Ramos (cell line): ENCODE measurements at regions not wholly inside any gene's neighbourhood (a gene's known extent, or its start where the extent isn't known, plus 50 kb on each side); places are given as distances from the start of the nearest gene placed in this dataset.

Experiments used
- in situ Hi-C: fragments of 300-500 bp; cut with MboI; formaldehyde crosslinking; loops from one replicate; pipeline ENCODE4 v1.14.3; 2022; ENCODE audit warnings: low sequenced_read_pairs; ENCODE audit not compliant: unreplicated experiment

GRCh38 chr5:54860321-54860720 is 125.1 kb downstream of the ESM1 start:
- in situ Hi-C loops = no loop called here

- in situ Hi-C loops = no loop called here
Observed at GRCh38 chr5:54859316-54859715, 126.1 kb downstream of the ESM1 start.

GRCh38 chr5:54854883-54855581 is 130.4 kb downstream of the ESM1 start:
- in situ Hi-C loops = no loop called here

- in situ Hi-C loops = no loop called here
Observed at GRCh38 chr5:54852007-54852406, 133.4 kb downstream of the ESM1 start.

- in situ Hi-C loops = no loop called here
Observed at GRCh38 chr5:54851449-54851848, 133.9 kb downstream of the ESM1 start.

- in situ Hi-C loops = no loop called here
Observed at GRCh38 chr5:54848581-54848980, 136.8 kb downstream of the ESM1 start.

GRCh38 chr5:54845567-54845941 is 139.8 kb downstream of the ESM1 start:
- in situ Hi-C loops = no loop called here

GRCh38 chr5:54844905-54845566 is 140.4 kb downstream of the ESM1 start:
- in situ Hi-C loops = loop anchor here (5.0 kb wide), 1 partner anchor 318 kb away; no protein-coding TSS in a partner anchor

GRCh38 chr5:54844266-54844665 is 141.1 kb downstream of the ESM1 start:
- in situ Hi-C loops = loop anchor here (5.0 kb wide), 1 partner anchor 317 kb away; no protein-coding TSS in a partner anchor

GRCh38 chr5:54841481-54841880 is 143.9 kb downstream of the ESM1 start:
- in situ Hi-C loops = loop anchor here (5.0 kb wide), 1 partner anchor 314 kb away; no protein-coding TSS in a partner anchor

- in situ Hi-C loops = no loop called here
Observed at GRCh38 chr5:54838843-54839242, 146.6 kb downstream of the ESM1 start.

- in situ Hi-C loops = no loop called here
Observed at GRCh38 chr5:54837981-54838380, 147.4 kb downstream of the ESM1 start.

GRCh38 chr5:54837093-54837492 is 148.3 kb downstream of the ESM1 start:
- in situ Hi-C loops = no loop called here

GRCh38 chr5:54835647-54836046 is 149.7 kb downstream of the ESM1 start:
- in situ Hi-C loops = no loop called here

- in situ Hi-C loops = no loop called here
Observed at GRCh38 chr5:54834121-54834842, 151.1 kb downstream of the ESM1 start.

GRCh38 chr5:54833590-54833989 is 151.8 kb downstream of the ESM1 start:
- in situ Hi-C loops = no loop called here

- in situ Hi-C loops = no loop called here
Observed at GRCh38 chr5:54832858-54833257, 152.5 kb downstream of the ESM1 start.

GRCh38 chr5:54832045-54832444 is 153.3 kb downstream of the ESM1 start:
- in situ Hi-C loops = no loop called here

- in situ Hi-C loops = no loop called here
Observed at GRCh38 chr5:54831233-54831632, 154.2 kb downstream of the ESM1 start.

GRCh38 chr5:54829676-54830535 is 155.5 kb downstream of the ESM1 start:
- in situ Hi-C loops = no loop called here
